CMK (cell line): ENCODE measurements at regions not wholly inside any gene's neighbourhood (a gene's known extent, or its start where the extent isn't known, plus 50 kb on each side); places are given as distances from the start of the nearest gene placed in this dataset.
"Not testable (repeated sequence)": the region's sequence is repeated elsewhere in the genome, so short reads cannot be mapped to it uniquely, and the experiment has no call there.

Experiments used
- DNase-seq: peaks from one replicate; pipeline ENCODE4 v3.0.0-alpha.2; 2010; ENCODE audit warnings: low read depth

DNA sequence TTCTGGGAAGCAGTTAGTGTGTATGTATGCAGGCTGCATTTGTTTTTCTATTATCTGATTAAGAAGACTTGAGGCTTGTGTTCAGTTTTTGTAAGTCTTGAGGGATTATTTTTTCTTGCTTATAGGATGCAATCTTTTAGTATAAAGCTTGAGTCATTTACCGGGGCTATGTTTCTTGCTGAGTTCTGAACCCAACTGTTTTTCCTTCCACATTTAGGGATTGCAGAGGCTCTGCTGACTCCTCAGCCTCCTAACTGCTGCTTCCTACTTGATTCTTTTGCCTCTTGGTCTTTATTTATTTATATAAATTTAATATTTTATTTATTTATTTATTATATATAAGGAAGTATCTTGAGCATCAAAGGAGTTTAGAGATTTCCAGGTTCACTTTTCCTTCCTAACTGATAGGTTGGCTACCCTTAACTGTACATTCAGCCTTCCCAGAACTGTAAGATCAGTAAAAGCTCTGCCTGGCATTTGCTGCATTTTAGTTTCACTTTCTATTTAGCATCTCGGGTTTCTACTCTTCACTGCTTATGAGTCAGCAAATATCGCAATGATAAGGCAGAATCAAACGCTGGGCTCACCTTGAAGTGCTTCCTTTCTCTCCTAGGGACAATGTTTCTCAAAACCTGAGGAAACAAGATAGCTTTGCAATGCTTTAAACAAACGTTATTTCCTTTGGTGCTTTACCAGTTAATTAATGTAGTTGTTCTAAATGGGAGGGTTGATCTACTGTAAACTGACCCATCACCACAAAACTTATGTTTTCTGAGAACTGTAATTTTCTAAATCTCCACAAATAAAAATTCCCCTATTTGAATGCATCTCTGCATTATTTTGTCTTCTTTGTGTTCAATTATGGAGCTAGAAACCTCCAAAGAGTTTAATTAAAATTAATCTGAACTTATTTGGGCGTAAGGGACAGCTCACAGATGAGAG lies 1183.7 kb upstream of the TMEM132C start:
- no peak for DNase-seq

GRCh38 chr12:127101076-127101475 lies 1165.9 kb upstream of the TMEM132C start:
- DNase-seq = no peak

- DNase-seq = no peak
Observed at GRCh38 chr12:127106041-127106440, 1160.9 kb upstream of the TMEM132C start.

DNA sequence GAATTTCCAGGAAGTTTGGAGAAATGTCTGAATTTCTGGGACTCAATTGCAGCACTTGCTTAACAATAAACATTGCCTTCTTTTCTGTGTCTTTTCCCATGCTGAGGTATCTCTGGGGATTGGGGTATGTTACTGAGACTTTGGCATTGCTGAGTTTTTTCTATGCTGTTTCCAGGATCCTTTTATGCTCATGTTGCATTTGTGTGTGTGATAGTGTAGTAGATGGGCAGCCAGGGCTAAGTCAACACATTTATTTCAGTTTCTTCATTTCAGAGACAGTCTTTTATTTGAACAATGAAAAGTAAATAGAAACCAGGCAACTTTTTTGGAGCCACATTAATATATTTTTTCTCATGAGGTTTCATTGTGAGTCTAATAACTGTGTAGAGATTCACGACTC lies 1160.3 kb upstream of the TMEM132C start:
- no peak for DNase-seq

GRCh38 chr12:127107744-127108143 lies 1159.2 kb upstream of the TMEM132C start:
- no peak for DNase-seq

GRCh38 chr12:127108360-127109215 lies 1158.4 kb upstream of the TMEM132C start:
- no peak for DNase-seq

DNA sequence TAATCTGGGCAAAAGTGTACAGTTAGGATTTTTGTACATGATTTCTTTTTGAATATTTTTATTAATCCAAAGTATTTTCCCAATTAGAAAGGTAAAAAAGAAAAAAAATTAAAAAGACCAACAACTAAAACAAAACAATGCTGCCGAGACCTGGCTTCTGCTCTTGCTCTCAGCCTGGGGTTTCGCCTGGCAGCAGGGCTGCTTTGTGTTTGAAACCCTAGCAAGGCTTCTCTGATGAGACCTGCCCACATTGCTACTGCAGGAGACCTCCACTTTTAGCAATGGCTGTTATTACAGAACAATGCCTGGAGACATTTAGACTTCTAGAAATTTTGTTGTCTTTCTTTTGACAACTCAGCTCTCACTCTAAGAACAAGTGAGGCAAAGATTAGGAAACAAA lies 1153.0 kb upstream of the TMEM132C start:
- DNase-seq = no peak

DNA sequence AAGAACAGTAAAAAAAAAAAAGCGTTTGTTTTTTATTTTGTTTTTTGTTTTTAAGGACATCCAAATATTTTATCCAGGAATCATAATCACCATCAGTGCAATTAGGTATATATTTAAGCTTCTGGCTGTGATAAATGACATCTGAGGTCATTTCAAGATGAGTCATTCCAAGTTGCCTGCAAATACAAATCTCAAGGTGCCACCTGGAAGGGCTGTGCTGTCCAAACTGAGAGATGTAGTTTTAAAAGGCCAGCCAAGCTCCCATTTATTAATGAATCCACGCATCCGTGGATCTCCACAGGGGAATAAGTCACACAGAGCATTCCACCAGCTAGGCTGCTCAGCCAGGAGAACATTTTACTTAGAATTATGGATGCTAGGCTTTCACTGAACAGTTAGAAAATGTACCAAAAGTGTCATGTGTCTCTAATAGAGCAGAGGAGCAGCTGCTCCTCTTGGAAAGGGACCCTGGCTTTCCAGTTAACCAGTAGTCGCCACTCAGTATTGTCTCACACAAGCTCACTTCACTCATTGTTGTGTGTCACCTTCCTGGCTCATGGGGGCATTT lies 1151.4 kb upstream of the TMEM132C start:
- DNase-seq = no peak

DNA sequence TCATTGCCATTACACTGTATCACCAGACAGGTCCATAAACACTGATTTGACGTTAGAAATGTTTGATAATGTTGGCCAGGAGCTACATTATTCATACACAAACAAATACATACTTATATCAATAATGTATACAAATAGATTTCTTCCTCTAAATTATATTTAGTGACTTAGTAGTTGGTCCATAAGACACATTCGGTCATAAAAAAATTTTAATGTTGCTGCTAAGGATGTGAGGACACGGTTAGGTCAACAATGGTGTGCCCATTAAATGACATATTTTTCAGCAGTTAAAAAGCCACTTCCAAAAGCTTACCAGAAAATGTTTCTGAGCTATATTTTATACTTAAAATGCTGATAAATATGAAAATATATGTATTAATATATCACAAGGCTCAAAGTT lies 1148.7 kb upstream of the TMEM132C start:
- DNase-seq = no peak

GRCh38 chr12:127119600-127120140 lies 1147.3 kb upstream of the TMEM132C start:
- DNase-seq = no peak

GRCh38 chr12:127120851-127121250 lies 1146.1 kb upstream of the TMEM132C start:
- no peak for DNase-seq

- DNase-seq = no peak
Observed at GRCh38 chr12:127121494-127122084, 1145.4 kb upstream of the TMEM132C start.

- DNase-seq = no peak
Observed at GRCh38 chr12:127125607-127126259, 1141.2 kb upstream of the TMEM132C start.

- no peak for DNase-seq
Observed at GRCh38 chr12:127126260-127126628, 1140.7 kb upstream of the TMEM132C start.

DNA sequence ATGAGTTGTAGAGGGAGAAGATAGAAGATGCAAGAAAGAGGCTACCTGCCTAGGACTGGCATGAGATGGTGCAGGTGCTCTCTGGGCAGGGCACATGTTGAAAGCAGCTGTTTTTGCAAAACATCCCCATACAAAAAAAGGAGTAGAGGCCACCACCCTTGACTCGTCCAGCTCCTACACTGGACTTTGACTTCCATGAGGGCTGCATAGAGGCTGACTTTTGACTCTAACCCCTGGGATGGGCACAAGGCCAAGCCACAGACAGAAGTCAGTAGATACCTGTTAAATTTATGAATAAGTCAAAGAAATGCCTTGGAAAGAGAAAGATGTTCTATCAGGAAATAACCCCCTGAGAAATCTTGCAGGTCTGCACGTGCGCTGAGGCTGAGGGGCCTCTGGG lies 1139.1 kb upstream of the TMEM132C start:
- no peak for DNase-seq

- no peak for DNase-seq
Observed at GRCh38 chr12:127130506-127131124, 1136.4 kb upstream of the TMEM132C start.

DNA sequence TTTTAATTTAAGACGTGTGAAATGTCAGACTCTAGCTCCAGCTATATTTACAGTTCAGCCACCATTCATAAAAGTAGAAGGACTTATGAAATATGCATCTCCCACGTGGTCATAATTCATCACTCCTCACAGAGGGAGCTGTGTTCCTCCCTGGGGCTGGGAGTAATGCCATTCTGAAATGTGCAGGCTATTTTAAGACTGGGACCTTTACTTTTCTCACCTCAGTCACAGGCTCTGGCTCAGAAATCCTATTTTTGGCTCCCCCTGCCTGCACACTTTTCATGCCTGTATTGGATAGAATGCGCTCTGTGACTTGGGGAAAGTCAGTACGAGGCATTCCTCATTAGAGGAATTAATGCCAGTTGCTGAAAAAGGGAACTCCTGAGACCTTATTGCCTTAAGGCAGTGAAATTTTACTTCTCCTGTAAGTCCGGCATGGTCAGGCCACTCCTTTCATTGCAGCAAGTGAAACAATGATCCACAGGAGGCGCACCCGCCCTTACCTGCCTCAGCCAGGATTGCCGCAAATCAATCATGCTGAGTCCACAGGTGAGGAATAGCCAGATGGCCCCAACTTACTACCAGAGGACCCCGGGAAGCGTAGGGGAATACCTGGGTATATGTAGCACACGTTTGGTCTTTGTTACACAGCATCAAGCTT lies 1133.2 kb upstream of the TMEM132C start:
- DNase-seq = no peak

DNA sequence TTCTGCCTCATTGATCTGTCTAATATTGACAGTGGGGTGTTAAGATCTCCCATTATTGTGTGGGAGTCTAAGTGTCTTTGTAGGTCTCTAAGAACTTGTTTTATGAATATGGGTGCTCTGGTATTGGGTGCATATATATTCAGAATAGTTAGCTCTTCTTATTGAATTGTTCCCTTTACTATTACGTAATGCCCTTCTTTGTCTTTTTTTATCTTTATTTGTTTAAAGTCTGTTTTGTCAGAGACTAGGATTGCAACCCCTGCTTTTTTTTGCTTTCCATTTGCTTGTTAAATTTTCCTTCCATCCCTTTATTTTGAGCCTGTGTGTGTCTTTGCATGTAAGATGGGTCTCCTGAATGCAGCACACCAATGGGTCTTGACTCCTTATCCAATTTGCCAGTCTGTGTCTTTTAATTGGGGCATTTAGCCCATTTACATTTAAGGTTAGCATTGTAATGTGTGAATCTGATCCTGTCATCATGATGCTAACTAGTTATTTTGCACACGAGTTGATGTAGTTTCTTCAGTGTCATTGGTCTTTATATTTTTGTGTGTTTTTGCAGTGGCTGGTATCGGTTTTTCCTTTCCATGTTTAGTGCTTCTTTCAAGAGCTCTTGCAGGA lies 1126.0 kb upstream of the TMEM132C start:
- DNase-seq = not testable (repeated sequence)

- no peak for DNase-seq
Observed at GRCh38 chr12:127143020-127143419, 1124.0 kb upstream of the TMEM132C start.

GRCh38 chr12:127144770-127145169 lies 1122.2 kb upstream of the TMEM132C start:
- no peak for DNase-seq
